Endothelial cell of umbilical vein (primary cell): ENCODE measurements at regions not wholly inside any gene's neighbourhood (a gene's known extent, or its start where the extent isn't known, plus 50 kb on each side); places are given as distances from the start of the nearest gene placed in this dataset.
"Not testable (repeated sequence)": the region's sequence is repeated elsewhere in the genome, so short reads cannot be mapped to it uniquely, and the experiment has no call there.

ENCODE experiments used
- EZH2 ChIP-seq: IDR thresholded peaks from 2 replicates; pipeline ENCODE4 v1.6.1; 2012; ENCODE audit warnings: borderline replicate concordance, low read depth, mild to moderate bottlenecking, moderate library complexity, low read length, inconsistent platforms; ENCODE audit not compliant: severe bottlenecking
- FOS ChIP-seq: IDR thresholded peaks from 2 replicates; pipeline ENCODE4 v1.6.1; 2011; ENCODE audit warnings: mild to moderate bottlenecking, low read length, moderate library complexity, borderline replicate concordance; ENCODE audit not compliant: insufficient read depth
- GATA2 ChIP-seq: IDR thresholded peaks from 2 replicates; pipeline ENCODE4 v1.7.0; 2011; ENCODE audit warnings: low read depth, mild to moderate bottlenecking, moderate library complexity, mixed read lengths, low read length; ENCODE audit not compliant: insufficient read length, insufficient read depth
- JUN ChIP-seq: IDR thresholded peaks from 2 replicates; pipeline ENCODE4 v1.6.1; 2011; ENCODE audit warnings: borderline replicate concordance, low read depth; ENCODE audit not compliant: insufficient read length, insufficient read depth
- MAX ChIP-seq: IDR thresholded peaks from 2 replicates; pipeline ENCODE4 v1.6.1; 2011; ENCODE audit not compliant: insufficient read depth, insufficient read length
- POLR2A ChIP-seq: IDR thresholded peaks from 2 replicates; pipeline ENCODE4 v1.6.1; 2012; ENCODE audit warnings: low read depth, mild to moderate bottlenecking, control low read depth, low read length
- POLR2AphosphoS5 ChIP-seq: IDR thresholded peaks from 2 replicates; pipeline ENCODE4 v1.6.1; 2012; ENCODE audit warnings: low read depth, mild to moderate bottlenecking, control low read depth, low read length, moderate library complexity; ENCODE audit not compliant: insufficient read depth
- TF ChIP-seq, protein P1 (sequence below), 2 donors: IDR thresholded peaks; 1 replicate in 1 of 2; 2 replicates in 1 of 2; pipeline ENCODE4 v1.5.1; 2011; ENCODE audit warnings: low read length in 2 of 2, mild to moderate bottlenecking in 2 of 2, moderate library complexity in 2 of 2, control low read depth in 1 of 2, inconsistent platforms in 1 of 2, low read depth in 1 of 2; ENCODE audit not compliant: insufficient read depth in 1 of 2; ENCODE audit errors: extremely low read depth in 1 of 2

- TF ChIP-seq, protein P1, sequence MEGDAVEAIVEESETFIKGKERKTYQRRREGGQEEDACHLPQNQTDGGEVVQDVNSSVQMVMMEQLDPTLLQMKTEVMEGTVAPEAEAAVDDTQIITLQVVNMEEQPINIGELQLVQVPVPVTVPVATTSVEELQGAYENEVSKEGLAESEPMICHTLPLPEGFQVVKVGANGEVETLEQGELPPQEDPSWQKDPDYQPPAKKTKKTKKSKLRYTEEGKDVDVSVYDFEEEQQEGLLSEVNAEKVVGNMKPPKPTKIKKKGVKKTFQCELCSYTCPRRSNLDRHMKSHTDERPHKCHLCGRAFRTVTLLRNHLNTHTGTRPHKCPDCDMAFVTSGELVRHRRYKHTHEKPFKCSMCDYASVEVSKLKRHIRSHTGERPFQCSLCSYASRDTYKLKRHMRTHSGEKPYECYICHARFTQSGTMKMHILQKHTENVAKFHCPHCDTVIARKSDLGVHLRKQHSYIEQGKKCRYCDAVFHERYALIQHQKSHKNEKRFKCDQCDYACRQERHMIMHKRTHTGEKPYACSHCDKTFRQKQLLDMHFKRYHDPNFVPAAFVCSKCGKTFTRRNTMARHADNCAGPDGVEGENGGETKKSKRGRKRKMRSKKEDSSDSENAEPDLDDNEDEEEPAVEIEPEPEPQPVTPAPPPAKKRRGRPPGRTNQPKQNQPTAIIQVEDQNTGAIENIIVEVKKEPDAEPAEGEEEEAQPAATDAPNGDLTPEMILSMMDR (IDR thresholded peaks at IDR 0.05; ENCODE audit: extremely low read depth in 1 of 2, insufficient read depth in 1 of 2, low read depth in 1 of 2, low read length in 2 of 2): not testable (repeated sequence)
- not testable (repeated sequence) for TF ChIP-seq EZH2, MAX, POLR2AphosphoS5, POLR2A, JUN, FOS, GATA2
Measured at GRCh38 chr1:91204150-91204549, 182.3 kb upstream of the ZNF644 start.
